Psoas muscle (tissue), 7 donors: ENCODE measurements at regions not wholly inside any gene's neighbourhood (a gene's known extent, or its start where the extent isn't known, plus 50 kb on each side); places are given as distances from the start of the nearest gene placed in this dataset.

Source experiments
- ATAC-seq, 4 donors: fragments of 200-7000 bp; cut with Tn5 transposase; one replicate each; pipeline ENCODE4 v1.9.1; 2020; ENCODE audit warnings: moderate library complexity in 3 of 4, mild to moderate bottlenecking in 2 of 4
- DNase-seq, 2 donors: peaks; one replicate each; pipeline ENCODE4 v3.0.0-alpha.2; 2020
- H3K27ac ChIP-seq: fragments of 200-600 bp; one replicate; pipeline ENCODE4 v1.8.0; 2022
- H3K27me3 ChIP-seq, 3 donors: fragments of 200-600 bp in 1 of 3; one replicate each; pipeline versions ENCODE4 v1.6.1 to v1.8.0; 2013 to 2022; ENCODE audit warnings: low read length in 2 of 3, mild to moderate bottlenecking in 2 of 3, moderate library complexity in 1 of 3; ENCODE audit not compliant: insufficient read depth in 3 of 3
- H3K36me3 ChIP-seq, 2 donors: fragments of 200-600 bp in 1 of 2; one replicate each; pipeline versions ENCODE4 v1.6.1 to v1.8.0; 2013 to 2022; ENCODE audit warnings: low read depth in 1 of 2, mild to moderate bottlenecking in 1 of 2, moderate library complexity in 1 of 2; ENCODE audit not compliant: insufficient read depth in 1 of 2
- H3K4me1 ChIP-seq: fragments of 200-600 bp; one replicate; pipeline ENCODE4 v1.8.0; 2022
- H3K4me3 ChIP-seq: fragments of 200-600 bp; one replicate; pipeline ENCODE4 v1.8.0; 2022; ENCODE audit warnings: mild to moderate bottlenecking
- H3K9me3 ChIP-seq: fragments of 200-600 bp; one replicate; pipeline ENCODE4 v1.8.0; 2022
- CTCF ChIP-seq: fragments of 200-600 bp; IDR thresholded peaks from one replicate; pipeline ENCODE4 v1.8.0; 2022; ENCODE audit warnings: antibody characterized with exemption
- WGBS, 3 donors: extraction: QIAGEN DNeasy Blood & Tissue Kit; methylation state at CpG; one replicate each; pipeline versions ENCODE4 v1.1.6 to v1.1.7; 2013; 5-methylcytosine and 5-hydroxymethylcytosine counted together
- intact Hi-C, 2 donors: fragments of 100-400 bp; cut with DNase I; formaldehyde crosslinking; loops; one replicate each; pipeline versions ENCODE4 v1.11.0 to v1.14.2; 2022
- donor health status: healthy with polysubstance abuse.
- donor health status: DM: no; HTN: no; CAD: no; lungs with moderate emphysema.
- donor health status: Bipolar disorder and iron deficiency.
- donor health status: healthy.
- donor health status: DM: yes; HTN: yes; CAD: no.
- donor health status: DM: no; HTN: no; CAD: no.
- donor health status: DM: yes; HTN: yes; CAD: no.

GRCh38 chrX:4710618-4711433, 997.4 kb upstream of the PRKX start:
- no peak overlapping the region for H3K27ac ChIP-seq
- TF ChIP-seq CTCF = no peak
- ATAC-seq = no peak
- no peaks in the 10 kb centered on the region for H3K4me1 ChIP-seq
- intact Hi-C loops = no loop called here
- no peaks in the 10 kb centered on the region for H3K9me3 ChIP-seq
- DNase-seq = no peak
- H3K27me3 ChIP-seq = no peaks in the 10 kb centered on the region
- no peaks in the 10 kb centered on the region for H3K36me3 ChIP-seq
- 58 to 71% (median 70%) methylated on average over 10 of the region's 10 CpGs for WGBS, 3 donors
- no peak overlapping the region for H3K4me3 ChIP-seq

GRCh38 chrX:4708970-4709760, 995.7 kb upstream of the PRKX start:
- no peaks in the 10 kb centered on the region for H3K36me3 ChIP-seq
- WGBS, 3 donors = 62 to 63% (median 63%) methylated on average over 4 of the region's 4 CpGs
- intact Hi-C loops = no loop called here
- H3K27me3 ChIP-seq = no peaks in the 10 kb centered on the region
- DNase-seq (no peak), ATAC-seq (no peak)
- H3K9me3 ChIP-seq = no peaks in the 10 kb centered on the region
- no peak overlapping the region for H3K27ac ChIP-seq
- no peak overlapping the region for H3K4me3 ChIP-seq
- no peak for TF ChIP-seq CTCF
- no peaks in the 10 kb centered on the region for H3K4me1 ChIP-seq

- H3K9me3 ChIP-seq = no peaks in the 10 kb centered on the region
- H3K4me3 ChIP-seq = no peak overlapping the region
- 77 to 86% (median 83%) methylated on average over 7 of the region's 7 CpGs for WGBS, 3 donors
- no peaks in the 10 kb centered on the region for H3K36me3 ChIP-seq
- H3K4me1 ChIP-seq = no peaks in the 10 kb centered on the region
- no peaks in the 10 kb centered on the region for H3K27me3 ChIP-seq
- TF ChIP-seq CTCF = no peak
- DNase-seq (no peak), ATAC-seq (no peak)
- intact Hi-C loops = no loop called here
- H3K27ac ChIP-seq = no peak overlapping the region
These were observed 993.5 kb upstream of the PRKX start for GRCh38 chrX:4706961-4707360.

GRCh38 chrX:4690521-4690920, 977.1 kb upstream of the PRKX start:
- intact Hi-C loops = no loop called here
- Histone ChIP-seq H3K9me3 (no peaks in the 10 kb centered on the region), H3K4me3 (no peak overlapping the region), H3K4me1 (no peaks in the 10 kb centered on the region), H3K36me3 (no peaks in the 10 kb centered on the region), H3K27me3 (no peaks in the 10 kb centered on the region), H3K27ac (no peak overlapping the region)
- WGBS, 3 donors = 91 to 98% (median 94%) methylated on average over 2 of the region's 2 CpGs
- no peak for ATAC-seq
- DNase-seq = no peak
- TF ChIP-seq CTCF = no peak
